ENCODE measurements at regions not wholly inside any gene's neighbourhood (a gene's known extent, or its start where the extent isn't known, plus 50 kb on each side); places are given as distances from the start of the nearest gene placed in this dataset.

GRCh38 chr3:46112984-46113383 lies 85.7 kb upstream of the XCR1 start:
- no peak for DNase-seq

- DNase-seq = no peak
Measured at GRCh38 chr3:46112296-46112695, 85.0 kb upstream of the XCR1 start.

GRCh38 chr3:46110701-46111493 lies 83.6 kb upstream of the XCR1 start:
- no peak for DNase-seq

- no peak for DNase-seq
Measured at GRCh38 chr3:46107682-46108081, 80.4 kb upstream of the XCR1 start.

- DNase-seq = no peak
Measured at GRCh38 chr3:46105306-46105919, 78.1 kb upstream of the XCR1 start.

GRCh38 chr3:46104706-46105105 lies 77.4 kb upstream of the XCR1 start:
- no peak for DNase-seq

GRCh38 chr3:46102780-46103130 lies 75.5 kb upstream of the XCR1 start:
- no peak for DNase-seq

- no peak for DNase-seq
Measured at GRCh38 chr3:46102059-46102779, 74.9 kb upstream of the XCR1 start.

GRCh38 chr3:46100812-46101211 lies 73.5 kb upstream of the XCR1 start:
- no peak for DNase-seq

GRCh38 chr3:46098319-46098761 lies 71.1 kb upstream of the XCR1 start:
- DNase-seq = no peak

- no peak for DNase-seq
Measured at GRCh38 chr3:46097691-46098241, 70.5 kb upstream of the XCR1 start.

- DNase-seq = no peak
Measured at GRCh38 chr3:46096781-46097180, 69.5 kb upstream of the XCR1 start.

- no peak for DNase-seq
Measured at GRCh38 chr3:46096336-46096735, 69.1 kb upstream of the XCR1 start.

GRCh38 chr3:46095307-46095706 lies 68.0 kb upstream of the XCR1 start:
- DNase-seq = no peak

GRCh38 chr3:46094506-46094905 lies 67.2 kb upstream of the XCR1 start:
- DNase-seq = no peak

GRCh38 chr3:46093966-46094365 lies 66.7 kb upstream of the XCR1 start:
- peak; percentile 49 for DNase-seq

- DNase-seq = no peak
Measured at GRCh38 chr3:46093327-46093942, 66.2 kb upstream of the XCR1 start.

GRCh38 chr3:46092702-46093080 lies 65.4 kb upstream of the XCR1 start:
- no peak for DNase-seq

GRCh38 chr3:46091741-46092701 lies 64.7 kb upstream of the XCR1 start:
- no peak for DNase-seq

GRCh38 chr3:46091046-46091445 lies 63.8 kb upstream of the XCR1 start:
- no peak for DNase-seq

GRCh38 chr3:46090161-46090591 lies 62.9 kb upstream of the XCR1 start:
- DNase-seq = no peak
